HepG2 (cell line): ENCODE measurements at regions not wholly inside any gene's neighbourhood (a gene's known extent, or its start where the extent isn't known, plus 50 kb on each side); places are given as distances from the start of the nearest gene placed in this dataset.

Experiments used
- ASH2L ChIP-seq: fragments of 300-600, 200-600 bp; sonication (generic); IDR thresholded peaks from 2 replicates; pipeline ENCODE4 v1.7.0; 2017; ENCODE audit warnings: low read depth, mild to moderate bottlenecking, moderate library complexity, mixed read lengths, low read length; ENCODE audit not compliant: insufficient read length
- CERS6 ChIP-seq: sonication (generic); formaldehyde crosslinking; IDR thresholded peaks from 2 replicates; pipeline ENCODE4 v1.5.0; 2020; ENCODE audit warnings: missing genetic modification reagents
- ESRRA ChIP-seq: sonication (generic); formaldehyde crosslinking; IDR thresholded peaks from 2 replicates; pipeline ENCODE4 v1.5.1; 2020; ENCODE audit warnings: mild to moderate bottlenecking, low read depth, missing genetic modification reagents
- NR2F1 ChIP-seq, 2 experiments: fragments of 450-650 bp in 1 of 2; formaldehyde crosslinking in 1 of 2; IDR thresholded peaks; 2 replicates each; pipeline versions ENCODE4 v1.5.0 to v1.6.1; 2016 to 2020; ENCODE audit warnings: mild to moderate bottlenecking in 1 of 2, missing compliant biosample characterization in 1 of 2, missing genetic modification reagents in 1 of 2, moderate library complexity in 1 of 2
- PRDM15 ChIP-seq: sonication (generic); formaldehyde crosslinking; IDR thresholded peaks from 2 replicates; pipeline ENCODE4 v1.4.0; 2020; ENCODE audit warnings: missing genetic modification reagents

- TF ChIP-seq PRDM15 (CRISPR knock-in tag) (no peak), CERS6 (CRISPR knock-in tag) (no peak), ASH2L (no peak), NR2F1 (CRISPR knock-in tag; IDR thresholded peaks at IDR 0.05) (no peak), ESRRA (CRISPR knock-in tag) (no peak)
Measured at GRCh38 chr3:163273694-163274093, 1777.1 kb downstream of the OTOL1 start.
